Trophoblast cell (in vitro differentiated cells and primary cell): ENCODE measurements at regions not wholly inside any gene's neighbourhood (a gene's known extent, or its start where the extent isn't known, plus 50 kb on each side); places are given as distances from the start of the nearest gene placed in this dataset.

ENCODE experiments used
- DNase-seq, 2 donors: peaks; one replicate each; pipeline ENCODE4 v3.0.0-alpha.2; 2016
- H2AFZ ChIP-seq: 2 replicates; pipeline ENCODE4 v1.6.1; 2013; ENCODE audit warnings: low read length, moderate library complexity, mild to moderate bottlenecking; ENCODE audit not compliant: insufficient read depth, poor library complexity
- H2AK5ac ChIP-seq: 2 replicates; pipeline ENCODE4 v1.6.1; 2013; ENCODE audit warnings: mild to moderate bottlenecking, low read length
- H2BK120ac ChIP-seq: 2 replicates; pipeline ENCODE4 v1.6.1; 2013; ENCODE audit warnings: low read length, mild to moderate bottlenecking, moderate library complexity; ENCODE audit not compliant: insufficient read depth, poor library complexity
- H2BK12ac ChIP-seq: 2 replicates; pipeline ENCODE4 v1.6.1; 2013; ENCODE audit warnings: mild to moderate bottlenecking, low read length, moderate library complexity
- H2BK5ac ChIP-seq: 2 replicates; pipeline ENCODE4 v1.6.1; 2013; ENCODE audit warnings: low read length, low read depth, moderate library complexity, mild to moderate bottlenecking; ENCODE audit not compliant: poor library complexity
- H3K14ac ChIP-seq: 2 replicates; pipeline ENCODE4 v1.6.1; 2013; ENCODE audit warnings: mild to moderate bottlenecking, low read length
- H3K18ac ChIP-seq: 2 replicates; pipeline ENCODE4 v1.6.1; 2013; ENCODE audit warnings: mild to moderate bottlenecking, low read length
- H3K23ac ChIP-seq: 2 replicates; pipeline ENCODE4 v1.6.1; 2013; ENCODE audit warnings: low read length
- H3K27ac ChIP-seq: 2 replicates; pipeline ENCODE4 v1.5.1; 2013; ENCODE audit warnings: low read depth, mild to moderate bottlenecking, inconsistent platforms, low read length, moderate library complexity
- H3K27me3 ChIP-seq: 2 replicates; pipeline ENCODE4 v1.6.1; 2013; ENCODE audit warnings: inconsistent platforms, mild to moderate bottlenecking, low read length, moderate library complexity; ENCODE audit not compliant: insufficient read depth
- H3K36me3 ChIP-seq, 2 experiments: 1 replicate in 1 of 2; 2 replicates in 1 of 2; pipeline ENCODE4 v1.6.1; 2013; ENCODE audit warnings: low read length in 2 of 2, mild to moderate bottlenecking in 2 of 2, moderate library complexity in 1 of 2; ENCODE audit not compliant: insufficient read depth in 2 of 2, control insufficient read depth in 1 of 2
- H3K4ac ChIP-seq: 2 replicates; pipeline ENCODE4 v1.6.1; 2013; ENCODE audit warnings: low read depth, mild to moderate bottlenecking, low read length, moderate library complexity
- H3K4me1 ChIP-seq, 2 experiments: 1 replicate in 1 of 2; 2 replicates in 1 of 2; pipeline ENCODE4 v1.6.1; 2013; ENCODE audit warnings: low read length in 2 of 2, mild to moderate bottlenecking in 2 of 2, moderate library complexity in 1 of 2; ENCODE audit not compliant: insufficient read depth in 2 of 2, control insufficient read depth in 1 of 2
- H3K4me2 ChIP-seq: 2 replicates; pipeline ENCODE4 v1.6.1; 2013; ENCODE audit warnings: inconsistent platforms, mild to moderate bottlenecking, low read length, moderate library complexity
- H3K4me3 ChIP-seq: 2 replicates; pipeline ENCODE4 v1.5.1; 2013; ENCODE audit warnings: mild to moderate bottlenecking, low read depth, low read length, inconsistent platforms
- H3K79me1 ChIP-seq: one replicate; pipeline ENCODE4 v1.6.1; 2013; ENCODE audit warnings: low read length
- H3K79me2 ChIP-seq: 2 replicates; pipeline ENCODE4 v1.6.1; 2013; ENCODE audit warnings: low read length, mild to moderate bottlenecking; ENCODE audit not compliant: control insufficient read depth, insufficient read depth, poor library complexity
- H3K9ac ChIP-seq: 2 replicates; pipeline ENCODE4 v1.6.1; 2013; ENCODE audit warnings: mild to moderate bottlenecking, low read length
- H3K9me3 ChIP-seq: 2 replicates; pipeline ENCODE4 v1.6.1; 2013; ENCODE audit warnings: low read depth, mild to moderate bottlenecking, control low read depth, inconsistent platforms, low read length; ENCODE audit not compliant: insufficient read depth
- H4K12ac ChIP-seq: 2 replicates; pipeline ENCODE4 v1.6.1; 2013; ENCODE audit warnings: low read depth, mild to moderate bottlenecking, low read length, moderate library complexity
- H4K8ac ChIP-seq: 2 replicates; pipeline ENCODE4 v1.6.1; 2013; ENCODE audit warnings: low read depth, mild to moderate bottlenecking, low read length, moderate library complexity
- H4K91ac ChIP-seq: one replicate; pipeline ENCODE4 v1.6.1; 2013; ENCODE audit warnings: low read depth, mild to moderate bottlenecking, low read length, moderate library complexity
- WGBS: extraction: QIAGEN DNeasy Blood & Tissue Kit; methylation state at CpG from one replicate; pipeline ENCODE4 v1.1.7; 2013; ENCODE audit warnings: missing lambda C conversion rate; ENCODE audit not compliant: insufficient read length, insufficient coverage; ENCODE audit errors: extremely low coverage; 5-methylcytosine and 5-hydroxymethylcytosine counted together

GRCh38 chr10:6776170-6776569 is 196.1 kb upstream of the PRKCQ start:
- Histone ChIP-seq H3K4me2 (no peak overlapping the region), H3K18ac (no peak overlapping the region), H3K9me3 (peaks cover 3% of the 10 kb centered on the region), H3K27ac (no peak overlapping the region), H2AK5ac (no peak overlapping the region), H3K23ac (no peak overlapping the region), H3K9ac (no peak overlapping the region), H2BK12ac (no peak overlapping the region), H3K36me3 (no peaks in the 10 kb centered on the region), H4K8ac (no peak overlapping the region), H4K12ac (no peak overlapping the region), H3K4ac (no peak overlapping the region), H2BK5ac (no peak overlapping the region), H3K27me3 (no peaks in the 10 kb centered on the region), H2AFZ (no peak overlapping the region), H3K4me1 (peaks cover 0 to 11% of the 10 kb centered on the region in 2 experiments), H3K79me2 (no peaks in the 10 kb centered on the region), H2BK120ac (no peak overlapping the region), H3K4me3 (no peak overlapping the region), H4K91ac (no peak overlapping the region), H3K79me1 (no peaks in the 10 kb centered on the region), H3K14ac (no peak overlapping the region)
- DNase-seq, result no peak
- no CpG with 5 or more reads among the region's 5 CpGs for WGBS

- H3K14ac ChIP-seq, result no peak overlapping the region
- H3K4me3 ChIP-seq, result no peak overlapping the region
- no peaks in the 10 kb centered on the region for H3K79me1 ChIP-seq
- H3K27me3 ChIP-seq, result no peaks in the 10 kb centered on the region
- DNase-seq, result no peak
- no peak overlapping the region for H2AFZ ChIP-seq
- no CpG with 5 or more reads among the region's 3 CpGs for WGBS
- peaks cover 3% of the 10 kb centered on the region for H3K9me3 ChIP-seq
- H3K4me1 ChIP-seq, result peaks cover 0 to 11% of the 10 kb centered on the region in 2 experiments
- no peak overlapping the region for H3K18ac ChIP-seq
- no peak overlapping the region for H4K8ac ChIP-seq
- no peak overlapping the region for H2BK120ac ChIP-seq
- no peak overlapping the region for H2BK5ac ChIP-seq
- H3K4ac ChIP-seq, result no peak overlapping the region
- no peak overlapping the region for H2AK5ac ChIP-seq
- H2BK12ac ChIP-seq, result no peak overlapping the region
- no peak overlapping the region for H3K9ac ChIP-seq
- H4K12ac ChIP-seq, result no peak overlapping the region
- no peaks in the 10 kb centered on the region for H3K36me3 ChIP-seq
- H4K91ac ChIP-seq, result no peak overlapping the region
- no peak overlapping the region for H3K4me2 ChIP-seq
- H3K27ac ChIP-seq, result no peak overlapping the region
- no peaks in the 10 kb centered on the region for H3K79me2 ChIP-seq
- H3K23ac ChIP-seq, result no peak overlapping the region
These were observed 194.3 kb upstream of the PRKCQ start for GRCh38 chr10:6774406-6774805.

- Histone ChIP-seq H2BK120ac (no peak overlapping the region), H3K14ac (no peak overlapping the region), H2BK12ac (no peak overlapping the region), H3K4me3 (no peak overlapping the region), H3K4me2 (no peak overlapping the region), H2AK5ac (no peak overlapping the region), H3K4me1 (peaks cover 0 to 8% of the 10 kb centered on the region in 2 experiments), H4K12ac (no peak overlapping the region), H3K9ac (no peak overlapping the region), H4K8ac (no peak overlapping the region), H3K36me3 (no peaks in the 10 kb centered on the region), H3K27me3 (no peaks in the 10 kb centered on the region), H4K91ac (no peak overlapping the region), H2BK5ac (no peak overlapping the region), H3K79me2 (no peaks in the 10 kb centered on the region), H3K27ac (no peak overlapping the region), H3K9me3 (peaks cover 3% of the 10 kb centered on the region), H3K23ac (no peak overlapping the region), H3K18ac (no peak overlapping the region), H3K4ac (no peak overlapping the region), H3K79me1 (no peaks in the 10 kb centered on the region), H2AFZ (no peak overlapping the region)
- no peak for DNase-seq
- no CpG with 5 or more reads among the region's 3 CpGs for WGBS
These were observed 191.3 kb upstream of the PRKCQ start for GRCh38 chr10:6771331-6771730.

DNA sequence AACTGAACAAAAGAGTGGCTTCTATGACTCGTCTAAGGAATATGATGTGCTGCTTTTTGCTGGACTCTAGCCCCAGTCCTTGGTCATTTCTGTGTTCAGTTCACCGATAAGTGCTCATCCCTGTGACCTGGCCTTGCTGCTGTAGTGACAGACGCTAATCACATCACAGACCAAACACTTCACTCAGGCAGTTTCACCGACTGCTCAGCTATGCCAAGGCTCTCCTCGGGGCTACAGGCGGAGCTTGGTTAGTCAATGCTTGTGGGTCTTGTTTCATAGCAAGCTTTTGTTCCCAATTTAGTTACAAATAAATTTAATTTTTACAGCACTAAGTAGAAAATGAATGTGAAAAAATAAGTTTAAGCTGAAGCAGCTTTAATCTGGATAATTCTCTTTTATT is 190.8 kb upstream of the PRKCQ start:
- no CpG with 5 or more reads among the region's 6 CpGs for WGBS
- H2AFZ ChIP-seq, result no peak overlapping the region
- H2AK5ac ChIP-seq, result no peak overlapping the region
- no peak for DNase-seq
- H3K27ac ChIP-seq, result no peak overlapping the region
- H3K14ac ChIP-seq, result no peak overlapping the region
- H2BK5ac ChIP-seq, result no peak overlapping the region
- no peak overlapping the region for H4K91ac ChIP-seq
- H4K12ac ChIP-seq, result no peak overlapping the region
- H3K4ac ChIP-seq, result no peak overlapping the region
- H3K4me1 ChIP-seq, result peaks cover 0 to 6% of the 10 kb centered on the region in 2 experiments
- H4K8ac ChIP-seq, result no peak overlapping the region
- no peaks in the 10 kb centered on the region for H3K79me2 ChIP-seq
- no peaks in the 10 kb centered on the region for H3K36me3 ChIP-seq
- H3K9ac ChIP-seq, result no peak overlapping the region
- H3K18ac ChIP-seq, result no peak overlapping the region
- H3K79me1 ChIP-seq, result no peaks in the 10 kb centered on the region
- H3K23ac ChIP-seq, result no peak overlapping the region
- H3K4me2 ChIP-seq, result no peak overlapping the region
- no peaks in the 10 kb centered on the region for H3K27me3 ChIP-seq
- H2BK120ac ChIP-seq, result no peak overlapping the region
- H3K4me3 ChIP-seq, result no peak overlapping the region
- peaks cover 3% of the 10 kb centered on the region for H3K9me3 ChIP-seq
- no peak overlapping the region for H2BK12ac ChIP-seq
